ENCODE measurements at regions not wholly inside any gene's neighbourhood (a gene's known extent, or its start where the extent isn't known, plus 50 kb on each side); places are given as distances from the start of the nearest gene placed in this dataset.

DNA sequence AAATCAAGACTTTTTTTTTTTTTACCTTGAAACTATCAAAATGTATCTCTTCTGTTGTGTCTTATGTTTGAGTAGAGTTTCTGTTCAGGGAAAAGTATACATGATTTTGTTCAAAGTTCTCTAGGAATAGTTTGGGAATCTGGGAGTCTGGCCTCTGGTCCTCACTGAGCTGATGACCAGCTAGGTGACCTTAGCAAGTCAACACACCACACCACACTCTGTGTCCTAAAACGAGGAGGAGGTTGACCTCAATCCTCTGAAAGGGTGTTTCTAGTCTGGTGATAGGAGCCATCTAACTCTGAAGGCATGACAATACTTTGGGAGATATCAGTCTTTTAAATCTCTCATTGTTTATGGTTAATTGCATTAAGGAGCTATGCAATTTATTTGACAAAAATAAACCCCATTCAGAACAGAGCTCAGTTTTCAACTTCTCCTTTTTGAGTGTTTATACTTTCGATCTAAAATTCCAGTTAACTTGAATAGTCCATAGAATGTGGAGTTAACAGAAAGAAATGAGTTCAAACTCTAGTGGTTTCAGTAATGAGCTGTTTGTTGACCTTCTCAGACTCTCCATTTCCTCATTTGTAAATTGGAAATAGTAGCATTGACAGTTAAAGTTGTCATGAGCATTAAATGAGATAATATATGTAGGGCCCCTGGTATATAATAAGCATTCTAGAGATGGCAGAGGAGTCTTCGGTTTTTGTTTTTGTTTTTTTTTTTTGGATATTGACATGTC lies 112.2 kb upstream of the LRRN1 start:
- no peak for TF ChIP-seq ZNF274 (IDR thresholded peaks at IDR 0.05; ENCODE audit: low read depth, low read length)
- Histone ChIP-seq H3K27me3 (ENCODE audit: insufficient read depth, insufficient read length) (no peaks in the 10 kb centered on the region), H3K9me3 (ENCODE audit: insufficient read depth, low read length) (no peaks in the 10 kb centered on the region), H3K4me3 (ENCODE audit: insufficient read length, low read depth) (no peak overlapping the region), H3K36me3 (ENCODE audit: insufficient read depth, insufficient read length, low read length) (no peaks in the 10 kb centered on the region), H3K9ac (ENCODE audit: insufficient read length, low read depth) (no peak overlapping the region), H3K4me1 (ENCODE audit: insufficient read depth, insufficient read length) (no peaks in the 10 kb centered on the region)
- DNase-seq (ENCODE audit: low read depth, low spot score): no peak

DNA sequence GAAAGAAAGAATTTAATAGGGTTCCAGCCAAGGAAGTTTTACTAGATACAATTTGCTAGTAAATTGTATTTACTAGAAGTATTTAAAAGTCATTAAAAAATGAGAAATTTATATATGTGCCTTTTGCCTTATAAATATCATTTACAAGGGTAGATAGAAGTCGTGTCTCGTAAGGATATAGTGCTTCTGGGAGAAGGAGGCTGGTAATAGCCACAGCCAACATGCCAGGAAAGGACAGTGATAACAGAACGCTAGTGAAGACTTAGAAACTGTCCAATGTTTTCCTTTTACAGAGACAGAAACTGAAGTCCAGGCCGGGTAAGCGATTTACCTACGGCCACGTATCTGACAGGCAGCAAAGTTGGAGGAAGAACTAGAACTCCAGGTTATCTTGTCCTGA lies 113.5 kb upstream of the LRRN1 start:
- no peaks in the 10 kb centered on the region for H3K36me3 ChIP-seq (ENCODE audit: insufficient read depth, insufficient read length, low read length)
- TF ChIP-seq SUZ12 (IDR thresholded peaks at IDR 0.05; ENCODE audit: extremely low read depth, insufficient read depth, insufficient read length) (no peak), YY1 (IDR thresholded peaks at IDR 0.05; ENCODE audit: insufficient read depth, insufficient read length) (no peak), ZNF274 (IDR thresholded peaks at IDR 0.05; ENCODE audit: low read depth, low read length) (no peak)
- H3K27me3 ChIP-seq (ENCODE audit: insufficient read depth, insufficient read length): no peaks in the 10 kb centered on the region
- DNase-seq (ENCODE audit: low read depth, low spot score): no peak
- H3K9me3 ChIP-seq (ENCODE audit: insufficient read depth, low read length): no peaks in the 10 kb centered on the region
- H3K4me1 ChIP-seq (ENCODE audit: insufficient read depth, insufficient read length): no peaks in the 10 kb centered on the region
- no peak overlapping the region for H3K9ac ChIP-seq (ENCODE audit: insufficient read length, low read depth)
- no peak overlapping the region for H3K4me3 ChIP-seq (ENCODE audit: insufficient read length, low read depth)

DNA sequence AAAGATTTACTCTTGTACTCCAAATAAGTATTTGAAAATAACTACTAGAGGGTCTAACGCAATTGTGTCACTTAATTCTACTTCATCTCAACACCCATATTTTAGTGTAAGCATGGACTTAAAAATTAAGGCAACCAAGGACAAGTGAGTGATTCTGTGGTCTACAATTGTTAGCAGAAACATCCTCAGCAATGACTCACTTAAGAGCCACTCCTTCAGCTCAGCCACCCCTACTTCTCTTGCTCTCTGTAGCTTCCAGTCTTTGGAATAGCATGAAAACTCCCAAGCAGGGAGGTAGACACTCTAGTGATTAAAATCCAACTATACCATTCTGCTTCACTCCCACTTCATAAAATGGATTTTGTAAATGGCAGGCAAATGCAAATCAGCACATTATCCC lies 116.0 kb upstream of the LRRN1 start:
- TF ChIP-seq YY1 (IDR thresholded peaks at IDR 0.05; ENCODE audit: insufficient read depth, insufficient read length): no peak
- Histone ChIP-seq H3K4me3 (ENCODE audit: insufficient read length, low read depth) (no peak overlapping the region), H3K9me3 (ENCODE audit: insufficient read depth, low read length) (no peaks in the 10 kb centered on the region), H3K27me3 (ENCODE audit: insufficient read depth, insufficient read length) (no peaks in the 10 kb centered on the region), H3K9ac (ENCODE audit: insufficient read length, low read depth) (no peak overlapping the region), H3K36me3 (ENCODE audit: insufficient read depth, insufficient read length, low read length) (no peaks in the 10 kb centered on the region), H3K4me1 (ENCODE audit: insufficient read depth, insufficient read length) (no peaks in the 10 kb centered on the region)
- no peak for DNase-seq (ENCODE audit: low read depth, low spot score)

DNA sequence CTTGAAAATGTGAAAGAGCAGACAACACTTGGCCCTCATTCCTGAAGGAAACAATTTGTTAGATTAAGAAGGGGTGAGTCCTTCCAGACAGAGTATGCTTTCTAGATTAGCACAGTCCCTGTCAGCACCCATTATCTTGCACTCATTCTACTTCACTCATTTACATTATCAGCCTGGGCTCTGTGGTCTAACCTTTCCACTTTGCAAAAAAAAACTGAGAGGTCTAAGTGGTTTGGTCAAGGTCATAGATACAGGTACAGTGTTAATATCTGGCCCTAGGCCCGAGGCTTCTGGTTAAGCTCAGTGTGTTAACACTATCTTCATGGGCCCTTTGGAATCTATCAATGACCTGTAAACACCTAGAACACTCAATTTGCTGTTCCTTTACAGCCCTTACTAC lies 123.4 kb upstream of the LRRN1 start:
- Histone ChIP-seq H3K9ac (ENCODE audit: insufficient read length, low read depth) (no peak overlapping the region), H3K36me3 (ENCODE audit: insufficient read depth, insufficient read length, low read length) (no peaks in the 10 kb centered on the region), H3K4me3 (ENCODE audit: insufficient read length, low read depth) (no peak overlapping the region), H3K27me3 (ENCODE audit: insufficient read depth, insufficient read length) (no peaks in the 10 kb centered on the region), H3K9me3 (ENCODE audit: insufficient read depth, low read length) (no peaks in the 10 kb centered on the region), H3K4me1 (ENCODE audit: insufficient read depth, insufficient read length) (no peaks in the 10 kb centered on the region)
- TF ChIP-seq YY1 (IDR thresholded peaks at IDR 0.05; ENCODE audit: insufficient read depth, insufficient read length) (no peak), SUZ12 (IDR thresholded peaks at IDR 0.05; ENCODE audit: extremely low read depth, insufficient read depth, insufficient read length) (no peak), ZNF274 (IDR thresholded peaks at IDR 0.05; ENCODE audit: low read depth, low read length) (no peak)
- no peak for DNase-seq (ENCODE audit: low read depth, low spot score)

DNA sequence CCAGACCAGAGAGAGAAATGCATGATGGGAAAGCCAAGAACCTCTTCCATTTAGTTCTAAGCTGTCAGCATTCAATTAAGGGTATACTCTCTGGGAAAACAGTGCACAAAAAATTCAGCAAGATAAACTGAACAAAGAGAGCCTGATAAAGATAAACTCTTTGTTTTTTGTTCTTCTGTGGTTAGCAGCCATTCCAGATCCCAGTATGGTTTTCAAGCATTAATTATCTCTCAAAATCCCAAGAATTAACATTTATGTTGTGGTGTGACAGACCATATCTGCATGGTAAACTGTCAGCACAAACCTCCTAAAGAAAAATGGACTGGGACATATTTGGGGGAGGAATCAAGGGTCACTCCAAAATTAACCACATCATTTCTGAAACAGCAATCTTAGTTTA lies 124.0 kb upstream of the LRRN1 start:
- no peaks in the 10 kb centered on the region for H3K36me3 ChIP-seq (ENCODE audit: insufficient read depth, insufficient read length, low read length)
- H3K9me3 ChIP-seq (ENCODE audit: insufficient read depth, low read length): no peaks in the 10 kb centered on the region
- DNase-seq (ENCODE audit: low read depth, low spot score): no peak
- no peaks in the 10 kb centered on the region for H3K27me3 ChIP-seq (ENCODE audit: insufficient read depth, insufficient read length)
- TF ChIP-seq ZNF274 (IDR thresholded peaks at IDR 0.05; ENCODE audit: low read depth, low read length) (no peak), SUZ12 (IDR thresholded peaks at IDR 0.05; ENCODE audit: extremely low read depth, insufficient read depth, insufficient read length) (no peak), YY1 (IDR thresholded peaks at IDR 0.05; ENCODE audit: insufficient read depth, insufficient read length) (no peak)
- H3K9ac ChIP-seq (ENCODE audit: insufficient read length, low read depth): no peak overlapping the region
- no peaks in the 10 kb centered on the region for H3K4me1 ChIP-seq (ENCODE audit: insufficient read depth, insufficient read length)
- H3K4me3 ChIP-seq (ENCODE audit: insufficient read length, low read depth): no peak overlapping the region

DNA sequence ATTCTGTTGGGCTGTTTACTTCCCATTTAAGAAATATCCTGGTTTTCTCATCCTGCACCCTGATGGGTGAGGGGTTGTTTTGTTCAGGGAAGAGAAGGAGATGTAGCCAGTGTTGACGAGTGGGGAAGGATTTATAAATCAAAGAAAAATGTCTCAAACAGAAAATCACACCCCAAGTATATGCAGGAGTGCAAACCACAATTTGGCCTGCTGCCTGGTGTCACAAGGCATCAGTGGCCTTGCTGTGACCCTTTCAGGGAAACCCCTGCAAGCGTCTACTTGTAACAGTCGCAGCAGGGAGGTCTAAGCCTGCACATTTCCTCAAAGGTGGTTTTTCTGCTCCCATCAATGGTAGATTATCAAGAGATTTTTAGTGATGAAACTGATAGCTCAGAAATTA lies 132.6 kb upstream of the LRRN1 start:
- Histone ChIP-seq H3K9me3 (ENCODE audit: insufficient read depth, low read length) (0 out of 2 replicates have a peak, but pooled peaks cover 5% of the 10 kb centered on the region), H3K9ac (ENCODE audit: insufficient read length, low read depth) (no peak overlapping the region), H3K27me3 (ENCODE audit: insufficient read depth, insufficient read length) (no peaks in the 10 kb centered on the region), H3K36me3 (ENCODE audit: insufficient read depth, insufficient read length, low read length) (no peaks in the 10 kb centered on the region), H3K4me3 (ENCODE audit: insufficient read length, low read depth) (no peak overlapping the region), H3K4me1 (ENCODE audit: insufficient read depth, insufficient read length) (no peaks in the 10 kb centered on the region)
- no peak for TF ChIP-seq SUZ12 (IDR thresholded peaks at IDR 0.05; ENCODE audit: extremely low read depth, insufficient read depth, insufficient read length)
- no peak for TF ChIP-seq ZNF274 (IDR thresholded peaks at IDR 0.05; ENCODE audit: low read depth, low read length)
- no peak for TF ChIP-seq YY1 (IDR thresholded peaks at IDR 0.05; ENCODE audit: insufficient read depth, insufficient read length)
- DNase-seq (ENCODE audit: low read depth, low spot score): no peak

DNA sequence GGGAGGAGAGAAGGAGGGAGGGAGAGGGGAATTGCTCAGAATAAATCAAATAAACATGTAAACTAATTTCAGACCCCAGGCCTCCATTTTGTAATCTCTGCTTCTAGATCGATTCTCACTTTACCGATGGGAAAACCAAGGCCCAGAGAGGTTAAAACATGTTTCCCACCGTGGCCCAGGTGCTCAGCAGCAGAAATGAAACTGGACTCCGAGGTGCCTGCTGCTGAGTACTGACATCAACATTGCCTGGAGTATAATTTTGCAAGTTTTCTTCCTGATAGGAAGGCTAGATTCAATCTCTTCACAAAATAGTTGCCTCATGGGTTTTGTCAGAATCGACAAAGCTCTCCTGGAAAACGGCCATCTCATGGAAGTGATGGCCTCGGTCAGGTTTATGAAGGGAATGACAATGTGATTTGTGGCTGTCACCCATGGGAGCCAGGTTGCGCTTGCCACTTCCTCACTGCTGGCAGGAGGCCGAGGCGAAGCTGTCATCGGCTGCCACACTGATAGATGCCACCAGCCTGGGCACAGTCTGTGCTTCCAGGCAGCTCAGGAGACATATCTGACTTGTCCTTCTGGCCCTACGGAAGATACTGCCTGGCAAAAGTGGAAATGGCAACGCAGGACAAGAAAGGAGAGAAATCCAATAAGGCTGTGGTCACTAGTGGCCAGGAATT lies 133.1 kb upstream of the LRRN1 start:
- H3K4me1 ChIP-seq (ENCODE audit: insufficient read depth, insufficient read length): no peaks in the 10 kb centered on the region
- no peaks in the 10 kb centered on the region for H3K27me3 ChIP-seq (ENCODE audit: insufficient read depth, insufficient read length)
- H3K9ac ChIP-seq (ENCODE audit: insufficient read length, low read depth): no peak overlapping the region
- 0 out of 2 replicates have a peak, but pooled peaks cover 5% of the 10 kb centered on the region for H3K9me3 ChIP-seq (ENCODE audit: insufficient read depth, low read length)
- no peak for DNase-seq (ENCODE audit: low read depth, low spot score)
- no peaks in the 10 kb centered on the region for H3K36me3 ChIP-seq (ENCODE audit: insufficient read depth, insufficient read length, low read length)
- no peak overlapping the region for H3K4me3 ChIP-seq (ENCODE audit: insufficient read length, low read depth)
- no peak for TF ChIP-seq ZNF274 (IDR thresholded peaks at IDR 0.05; ENCODE audit: low read depth, low read length)
- no peak for TF ChIP-seq YY1 (IDR thresholded peaks at IDR 0.05; ENCODE audit: insufficient read depth, insufficient read length)
- no peak for TF ChIP-seq SUZ12 (IDR thresholded peaks at IDR 0.05; ENCODE audit: extremely low read depth, insufficient read depth, insufficient read length)
